Astrocyte of the spinal cord (primary cell): ENCODE measurements at regions not wholly inside any gene's neighbourhood (a gene's known extent, or its start where the extent isn't known, plus 50 kb on each side); places are given as distances from the start of the nearest gene placed in this dataset.

Experiments used
- DNase-seq: peaks from one replicate; pipeline ENCODE4 v3.0.0; 2011; ENCODE audit warnings: low read depth, low spot score
- H3K4me3 ChIP-seq: 2 replicates; pipeline ENCODE4 v1.5.1; 2011; ENCODE audit warnings: low read depth, mild to moderate bottlenecking, low read length, moderate library complexity
- in situ Hi-C: cut with HindIII; loops from 2 replicates; pipeline ENCODE4 v1.10.0; 2017; ENCODE audit warnings: low sequenced_read_pairs
- TF ChIP-seq, protein P1 (sequence below): IDR thresholded peaks from 2 replicates; pipeline ENCODE4 v1.5.1; 2012; ENCODE audit warnings: low read depth, mild to moderate bottlenecking, low read length, inconsistent platforms

DNA sequence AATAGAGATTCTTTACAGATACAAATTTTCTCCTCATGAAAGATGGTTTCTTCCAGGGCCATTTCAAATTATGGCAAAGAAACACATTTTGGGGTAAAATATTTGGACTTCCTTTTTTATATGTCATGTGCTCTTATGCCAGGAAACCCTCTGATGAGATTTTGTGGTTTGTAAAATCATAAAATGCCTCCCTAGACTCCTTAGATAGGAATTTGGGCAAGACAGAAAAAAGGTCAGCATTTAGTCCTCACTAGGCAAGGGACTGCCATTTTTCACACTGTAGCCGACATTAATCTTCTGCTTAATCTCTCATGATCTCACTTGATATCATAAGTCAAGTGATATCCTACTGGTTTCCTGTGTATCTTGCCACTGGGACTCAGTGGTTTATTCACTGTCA, 286.4 kb downstream of the ARHGAP12 start:
- TF ChIP-seq, protein P1, sequence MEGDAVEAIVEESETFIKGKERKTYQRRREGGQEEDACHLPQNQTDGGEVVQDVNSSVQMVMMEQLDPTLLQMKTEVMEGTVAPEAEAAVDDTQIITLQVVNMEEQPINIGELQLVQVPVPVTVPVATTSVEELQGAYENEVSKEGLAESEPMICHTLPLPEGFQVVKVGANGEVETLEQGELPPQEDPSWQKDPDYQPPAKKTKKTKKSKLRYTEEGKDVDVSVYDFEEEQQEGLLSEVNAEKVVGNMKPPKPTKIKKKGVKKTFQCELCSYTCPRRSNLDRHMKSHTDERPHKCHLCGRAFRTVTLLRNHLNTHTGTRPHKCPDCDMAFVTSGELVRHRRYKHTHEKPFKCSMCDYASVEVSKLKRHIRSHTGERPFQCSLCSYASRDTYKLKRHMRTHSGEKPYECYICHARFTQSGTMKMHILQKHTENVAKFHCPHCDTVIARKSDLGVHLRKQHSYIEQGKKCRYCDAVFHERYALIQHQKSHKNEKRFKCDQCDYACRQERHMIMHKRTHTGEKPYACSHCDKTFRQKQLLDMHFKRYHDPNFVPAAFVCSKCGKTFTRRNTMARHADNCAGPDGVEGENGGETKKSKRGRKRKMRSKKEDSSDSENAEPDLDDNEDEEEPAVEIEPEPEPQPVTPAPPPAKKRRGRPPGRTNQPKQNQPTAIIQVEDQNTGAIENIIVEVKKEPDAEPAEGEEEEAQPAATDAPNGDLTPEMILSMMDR = no peak
- no peak for DNase-seq
- H3K4me3 ChIP-seq = no peak overlapping the region
- in situ Hi-C loops = no loop called here

DNA sequence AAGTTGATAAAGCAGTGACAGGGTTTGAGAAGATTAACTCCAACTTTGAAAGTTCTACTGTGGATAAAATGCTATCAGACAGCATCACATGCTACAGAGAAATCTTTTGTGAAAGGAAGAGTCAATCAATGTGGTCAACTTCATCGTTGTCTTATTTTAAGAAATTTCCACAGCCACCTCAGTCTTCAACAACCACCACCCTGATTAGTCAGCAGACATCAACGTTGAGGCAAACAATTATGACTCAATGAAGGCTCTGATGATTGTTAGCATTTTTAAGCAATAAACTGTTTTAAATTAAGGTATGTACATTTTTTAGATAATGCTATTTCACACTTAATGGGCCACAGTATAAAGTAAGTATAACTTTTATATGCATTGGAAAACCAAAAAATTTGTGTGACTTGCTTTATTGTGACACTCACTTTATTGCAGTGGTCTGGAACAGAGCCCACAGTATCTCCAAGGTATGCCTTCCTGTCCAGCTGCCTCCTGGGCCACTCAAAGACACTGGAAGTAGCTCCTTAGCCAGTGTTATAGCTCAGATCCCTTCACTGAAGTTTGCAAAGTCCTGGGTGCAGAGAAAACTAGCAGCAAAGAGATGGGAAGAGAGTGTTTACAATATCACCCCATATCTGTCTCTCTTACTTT, 293.1 kb downstream of the ARHGAP12 start:
- TF ChIP-seq, protein P1 = no peak
- no peak for DNase-seq
- H3K4me3 ChIP-seq = no peak overlapping the region
- in situ Hi-C loops = no loop called here

DNA sequence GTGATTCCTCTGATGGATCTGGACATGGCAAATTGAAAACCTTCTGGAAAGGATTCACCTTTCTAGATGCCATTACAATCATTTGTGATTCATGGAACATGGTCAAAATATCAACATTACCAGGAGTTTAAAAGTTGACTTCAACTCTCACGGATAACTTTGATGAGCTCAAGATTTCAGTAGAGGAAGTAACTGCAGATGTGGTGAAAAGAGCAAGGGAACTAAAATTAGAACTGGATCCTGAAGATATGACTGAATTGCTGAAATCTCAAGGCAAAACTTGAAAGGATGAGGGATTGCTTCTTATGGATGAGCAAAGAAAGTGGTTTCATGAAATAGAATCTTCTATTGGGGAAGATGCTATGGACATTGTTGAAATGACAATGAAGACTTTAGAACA, 293.6 kb downstream of the ARHGAP12 start:
- TF ChIP-seq, protein P1 = no peak
- H3K4me3 ChIP-seq = no peak overlapping the region
- no peak for DNase-seq
- in situ Hi-C loops = no loop called here

DNA sequence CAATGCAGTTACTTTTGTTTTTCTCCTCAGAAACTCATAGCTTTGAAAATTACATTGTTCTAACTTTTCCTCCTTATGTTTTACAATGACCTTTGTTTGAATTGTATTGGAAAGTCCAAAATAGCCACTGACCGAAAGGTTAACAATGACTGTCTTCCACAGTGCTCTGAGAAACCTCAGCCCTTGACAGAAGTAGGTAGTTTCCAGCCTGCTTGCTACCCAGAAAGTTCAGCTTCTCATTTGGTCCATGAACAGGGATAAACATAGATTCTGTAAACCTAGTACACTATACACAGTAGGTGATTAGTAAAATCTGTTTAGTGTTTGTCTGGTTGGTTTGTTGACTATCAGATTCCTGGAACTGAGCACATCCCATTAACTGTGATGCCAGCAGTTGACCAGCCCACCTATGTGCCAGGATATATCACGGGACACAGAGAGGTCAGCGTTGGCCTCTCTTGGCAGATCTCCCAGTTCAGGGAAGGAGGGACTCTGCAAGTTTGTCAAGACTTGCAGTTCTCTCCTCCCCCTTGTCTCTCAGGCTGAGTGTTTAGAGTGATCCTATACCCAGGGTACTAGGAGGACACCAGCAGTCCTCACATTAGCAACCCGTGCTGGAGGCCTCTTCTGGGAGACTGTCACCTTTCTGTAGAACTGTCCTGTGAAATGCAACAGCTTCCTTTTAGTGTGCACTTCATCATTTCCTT, 297.6 kb downstream of the ARHGAP12 start:
- no peak overlapping the region for H3K4me3 ChIP-seq
- TF ChIP-seq, protein P1 = no peak
- DNase-seq = no peak
- in situ Hi-C loops = no loop called here

DNA sequence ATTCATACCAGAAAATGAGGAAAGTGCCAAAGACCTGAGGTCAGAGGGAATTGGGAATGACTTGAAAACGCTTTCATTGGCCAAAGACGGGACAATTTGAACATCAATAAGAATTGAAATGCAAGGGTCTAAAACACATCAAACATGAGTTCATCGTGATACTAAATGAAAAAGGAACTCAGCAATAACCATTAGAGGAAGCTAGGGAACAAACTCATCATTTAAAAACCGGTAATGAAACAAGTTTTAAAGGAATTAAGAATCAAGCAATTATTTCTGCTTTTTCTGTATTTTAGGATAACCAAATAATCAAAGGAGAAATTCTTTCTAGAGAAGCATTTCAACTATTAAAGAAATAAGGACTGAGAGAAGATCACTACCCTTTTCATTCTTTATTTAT, 303.1 kb downstream of the ARHGAP12 start:
- TF ChIP-seq, protein P1 = no peak
- DNase-seq = no peak
- in situ Hi-C loops = no loop called here
- no peak overlapping the region for H3K4me3 ChIP-seq

DNA sequence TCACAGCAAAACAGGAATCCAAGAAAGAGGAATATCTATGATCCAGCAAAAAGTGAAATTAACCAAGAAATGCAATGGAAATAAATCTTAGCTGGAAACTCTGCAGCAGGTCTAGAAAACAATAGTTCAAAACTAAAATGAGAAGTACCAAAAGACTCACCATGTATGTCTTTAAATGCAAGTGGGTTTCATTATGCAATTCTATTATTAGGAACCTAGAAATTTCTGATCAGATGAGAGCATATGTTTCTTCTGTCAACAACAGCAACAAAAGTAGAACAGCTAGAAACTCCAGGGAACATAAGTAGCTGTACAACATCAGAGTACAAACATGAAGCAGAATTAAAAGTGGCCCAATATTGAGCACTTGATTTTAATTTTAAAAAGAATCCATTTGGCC, 304.0 kb downstream of the ARHGAP12 start:
- no peak for DNase-seq
- TF ChIP-seq, protein P1 = no peak
- in situ Hi-C loops = no loop called here
- no peak overlapping the region for H3K4me3 ChIP-seq
